NT2/D1 (cell line): ENCODE measurements at regions not wholly inside any gene's neighbourhood (a gene's known extent, or its start where the extent isn't known, plus 50 kb on each side); places are given as distances from the start of the nearest gene placed in this dataset.
"Not testable (repeated sequence)": the region's sequence is repeated elsewhere in the genome, so short reads cannot be mapped to it uniquely, and the experiment has no call there.

Experiments
- DNase-seq: peaks from one replicate; pipeline ENCODE4 v3.0.0-alpha.2; 2011; ENCODE audit warnings: low read depth, low spot score
- H3K27me3 ChIP-seq: 2 replicates; pipeline ENCODE4 v1.6.0; 2011; ENCODE audit warnings: mild to moderate bottlenecking; ENCODE audit not compliant: insufficient read length, insufficient read depth
- H3K36me3 ChIP-seq: 2 replicates; pipeline ENCODE4 v1.6.1; 2011; ENCODE audit warnings: mild to moderate bottlenecking, low read length, mixed read lengths; ENCODE audit not compliant: insufficient read depth, insufficient read length
- H3K4me1 ChIP-seq: 2 replicates; pipeline ENCODE4 v1.5.1; 2011; ENCODE audit not compliant: insufficient read depth, insufficient read length
- H3K4me3 ChIP-seq: 2 replicates; pipeline ENCODE4 v1.5.1; 2011; ENCODE audit warnings: low read depth; ENCODE audit not compliant: insufficient read length
- H3K9ac ChIP-seq: 2 replicates; pipeline ENCODE4 v1.6.0; 2011; ENCODE audit warnings: low read depth; ENCODE audit not compliant: insufficient read length
- H3K9me3 ChIP-seq: 2 replicates; pipeline ENCODE4 v1.5.1; 2011; ENCODE audit warnings: mild to moderate bottlenecking, low read length; ENCODE audit not compliant: insufficient read depth
- SUZ12 ChIP-seq: IDR thresholded peaks from 2 replicates; pipeline ENCODE4 v1.6.1; 2011; ENCODE audit not compliant: insufficient read length, insufficient read depth; ENCODE audit errors: extremely low read depth
- YY1 ChIP-seq: IDR thresholded peaks from 2 replicates; pipeline ENCODE4 v1.6.1; 2011; ENCODE audit not compliant: insufficient read length, insufficient read depth
- ZNF274 ChIP-seq: IDR thresholded peaks from 2 replicates; pipeline ENCODE4 v1.6.1; 2011; ENCODE audit warnings: mild to moderate bottlenecking, low read depth, low read length

DNA sequence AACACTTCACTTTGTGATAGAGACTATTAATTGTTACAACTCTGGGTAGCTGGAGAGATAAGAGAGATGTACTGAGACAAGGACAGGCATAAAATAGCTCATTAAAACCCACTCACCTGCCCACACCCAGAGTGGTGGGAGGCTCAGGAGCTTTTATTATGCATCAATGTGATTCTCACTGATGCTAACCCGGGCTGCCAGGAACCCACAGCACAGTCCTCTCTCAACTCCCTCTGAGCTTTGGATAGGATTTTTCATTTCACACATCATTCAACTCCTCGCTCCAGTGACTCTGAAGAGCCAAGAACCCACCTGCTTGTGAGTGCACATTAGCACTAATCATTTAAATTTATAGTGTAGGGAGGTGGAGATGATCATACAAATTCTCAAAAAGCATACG lies 827.9 kb downstream of the FLRT2 start:
- DNase-seq, result no peak
- no peaks in the 10 kb centered on the region for H3K27me3 ChIP-seq
- H3K4me1 ChIP-seq, result no peaks in the 10 kb centered on the region
- H3K4me3 ChIP-seq, result no peak overlapping the region
- H3K36me3 ChIP-seq, result no peaks in the 10 kb centered on the region
- no peak for TF ChIP-seq ZNF274
- no peak for TF ChIP-seq YY1
- TF ChIP-seq SUZ12, result no peak
- no peak overlapping the region for H3K9ac ChIP-seq
- H3K9me3 ChIP-seq, result no peaks in the 10 kb centered on the region

DNA sequence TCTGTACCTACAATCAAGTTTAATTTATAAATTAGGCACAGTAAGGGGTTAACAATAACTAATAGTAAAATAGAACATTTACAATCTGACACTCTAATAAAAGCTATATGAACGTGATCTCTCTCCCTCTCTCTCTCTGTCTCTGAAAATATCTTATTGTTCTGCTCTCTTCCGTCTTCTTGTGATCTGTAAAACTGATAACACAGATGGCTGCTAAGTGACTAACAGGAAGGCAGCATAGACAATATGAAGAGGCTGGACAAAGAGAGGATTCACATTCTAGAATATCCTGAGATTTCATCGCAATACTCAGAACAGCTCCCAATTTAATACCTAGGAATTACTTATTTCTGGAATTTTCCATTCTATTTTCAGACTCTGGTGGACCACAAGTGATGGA lies 827.2 kb downstream of the FLRT2 start:
- Histone ChIP-seq H3K27me3 (no peaks in the 10 kb centered on the region), H3K4me1 (no peaks in the 10 kb centered on the region), H3K9me3 (no peaks in the 10 kb centered on the region), H3K36me3 (no peaks in the 10 kb centered on the region), H3K9ac (no peak overlapping the region), H3K4me3 (no peak overlapping the region)
- TF ChIP-seq SUZ12 (no peak), ZNF274 (no peak), YY1 (no peak)
- no peak for DNase-seq

DNA sequence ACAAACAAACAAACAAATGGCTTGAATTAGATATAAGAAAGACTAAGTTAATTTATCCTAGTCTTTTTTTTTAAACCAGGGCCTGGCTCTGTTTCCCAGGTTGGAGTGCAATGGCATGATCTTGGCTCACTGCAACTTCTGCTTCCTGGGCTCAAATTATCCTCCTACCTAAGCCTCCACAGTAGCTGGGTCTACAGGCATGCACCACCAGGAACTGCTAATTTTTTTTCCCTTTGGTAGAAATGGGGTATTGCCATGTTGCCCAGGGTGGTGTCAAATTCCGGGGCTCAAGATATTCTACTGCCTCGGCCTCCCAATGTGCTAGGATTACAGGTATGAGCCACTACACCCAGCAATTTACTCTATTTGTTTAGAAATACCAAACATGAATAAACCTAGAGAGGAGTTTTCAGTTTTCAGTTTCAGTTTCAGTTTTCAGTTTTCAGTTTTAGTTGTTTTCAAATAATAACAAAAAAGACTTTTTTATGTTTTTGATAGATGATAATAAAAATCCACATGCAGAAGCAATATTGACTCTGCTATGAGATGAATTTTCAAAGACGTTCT lies 817.0 kb downstream of the FLRT2 start:
- Histone ChIP-seq H3K4me3 (no peak overlapping the region), H3K9ac (no peak overlapping the region), H3K36me3 (no peaks in the 10 kb centered on the region), H3K9me3 (no peaks in the 10 kb centered on the region), H3K4me1 (no peaks in the 10 kb centered on the region), H3K27me3 (no peaks in the 10 kb centered on the region)
- no peak for TF ChIP-seq ZNF274
- TF ChIP-seq SUZ12, result no peak
- TF ChIP-seq YY1, result no peak
- no peak for DNase-seq

DNA sequence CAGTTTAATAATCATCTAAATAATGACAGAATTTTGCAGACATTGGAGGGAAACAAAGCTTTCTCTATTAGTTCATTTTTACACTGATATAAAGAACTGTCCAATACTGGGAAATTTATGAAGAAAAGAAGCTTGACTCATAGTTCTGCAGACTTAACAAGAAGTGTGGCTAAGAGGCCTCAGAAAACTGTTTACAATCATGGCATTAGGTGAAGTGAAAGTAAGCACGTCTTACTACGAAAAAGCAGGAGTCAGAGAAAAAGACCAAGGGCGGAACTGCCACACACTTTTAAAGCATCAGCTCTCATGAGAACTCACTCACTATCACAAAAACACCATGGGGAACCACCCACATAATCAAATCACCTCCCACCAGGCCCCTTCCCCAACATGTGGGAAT lies 804.4 kb downstream of the FLRT2 start:
- no peaks in the 10 kb centered on the region for H3K9me3 ChIP-seq
- no peaks in the 10 kb centered on the region for H3K36me3 ChIP-seq
- DNase-seq, result no peak
- H3K9ac ChIP-seq, result no peak overlapping the region
- no peak overlapping the region for H3K4me3 ChIP-seq
- TF ChIP-seq SUZ12 (no peak), YY1 (no peak)
- no peaks in the 10 kb centered on the region for H3K4me1 ChIP-seq
- H3K27me3 ChIP-seq, result no peaks in the 10 kb centered on the region

DNA sequence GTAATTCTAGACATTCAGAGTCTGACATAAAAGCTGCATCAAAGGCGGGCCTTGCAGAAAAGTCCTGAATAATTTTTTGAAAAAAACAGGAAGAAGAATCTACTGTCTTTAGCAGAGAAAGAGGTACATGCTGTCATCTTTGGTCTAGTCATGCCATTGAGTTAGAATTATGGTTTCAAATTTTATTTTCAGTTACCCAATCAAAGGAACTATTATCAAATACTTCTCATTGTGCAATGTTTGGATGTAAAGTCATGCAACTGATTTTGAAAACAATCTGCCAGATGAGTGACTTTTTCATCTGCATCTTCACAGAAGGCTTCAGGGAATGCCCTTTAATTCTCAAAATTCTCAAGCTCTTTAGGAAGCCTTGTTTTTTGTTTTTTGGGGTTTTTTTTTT lies 803.5 kb downstream of the FLRT2 start:
- Histone ChIP-seq H3K9ac (no peak overlapping the region), H3K36me3 (no peaks in the 10 kb centered on the region), H3K9me3 (no peaks in the 10 kb centered on the region), H3K27me3 (no peaks in the 10 kb centered on the region), H3K4me1 (no peaks in the 10 kb centered on the region), H3K4me3 (no peak overlapping the region)
- no peak for TF ChIP-seq SUZ12
- TF ChIP-seq YY1, result no peak
- TF ChIP-seq ZNF274, result no peak
- DNase-seq, result no peak

DNA sequence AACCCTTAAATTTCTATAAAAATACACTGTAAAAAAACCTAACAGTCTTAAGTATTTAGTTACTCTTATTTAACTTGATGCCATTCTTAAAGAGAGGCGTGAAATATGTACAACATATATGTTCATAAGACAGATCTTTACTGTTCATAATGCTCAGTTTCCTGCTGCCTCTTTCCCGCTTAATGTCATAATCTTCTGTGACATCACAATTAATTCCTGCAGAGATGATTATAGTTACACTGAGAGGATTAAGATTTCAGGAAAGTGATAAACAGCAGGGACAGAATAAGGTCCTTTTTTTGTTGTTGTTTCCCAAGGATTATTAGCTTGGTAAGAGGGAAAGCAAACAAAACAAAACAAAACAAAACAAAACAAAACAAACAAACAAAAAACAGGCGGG lies 801.4 kb downstream of the FLRT2 start:
- no peaks in the 10 kb centered on the region for H3K9me3 ChIP-seq
- H3K9ac ChIP-seq, result no peak overlapping the region
- H3K36me3 ChIP-seq, result no peaks in the 10 kb centered on the region
- H3K4me1 ChIP-seq, result no peaks in the 10 kb centered on the region
- H3K4me3 ChIP-seq, result no peak overlapping the region
- no peaks in the 10 kb centered on the region for H3K27me3 ChIP-seq
- DNase-seq, result no peak
- no peak for TF ChIP-seq SUZ12
- TF ChIP-seq ZNF274, result no peak
- TF ChIP-seq YY1, result no peak

DNA sequence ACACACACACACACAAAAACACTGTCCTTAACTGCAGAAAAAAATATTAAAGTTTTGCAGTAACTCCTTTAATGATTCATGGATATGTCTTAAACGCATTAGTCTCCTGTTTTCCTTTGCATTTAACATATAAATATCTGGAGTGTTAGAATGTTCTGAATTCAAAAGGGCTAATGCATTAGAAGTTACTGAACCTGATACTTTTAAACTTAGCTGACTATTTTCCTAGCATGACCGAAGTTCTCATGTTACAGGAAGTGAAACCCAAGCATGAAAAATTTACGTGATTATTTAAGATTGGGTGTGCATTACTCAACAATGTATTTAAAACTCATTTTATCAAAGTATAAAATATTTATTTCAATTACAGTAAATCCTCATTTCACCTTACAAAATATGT lies 791.2 kb downstream of the FLRT2 start:
- DNase-seq, result no peak
- Histone ChIP-seq H3K36me3 (no peaks in the 10 kb centered on the region), H3K9me3 (no peaks in the 10 kb centered on the region), H3K4me1 (no peaks in the 10 kb centered on the region), H3K4me3 (no peak overlapping the region), H3K9ac (no peak overlapping the region), H3K27me3 (no peaks in the 10 kb centered on the region)
- TF ChIP-seq ZNF274, result no peak
- TF ChIP-seq SUZ12, result no peak
- TF ChIP-seq YY1, result no peak

DNA sequence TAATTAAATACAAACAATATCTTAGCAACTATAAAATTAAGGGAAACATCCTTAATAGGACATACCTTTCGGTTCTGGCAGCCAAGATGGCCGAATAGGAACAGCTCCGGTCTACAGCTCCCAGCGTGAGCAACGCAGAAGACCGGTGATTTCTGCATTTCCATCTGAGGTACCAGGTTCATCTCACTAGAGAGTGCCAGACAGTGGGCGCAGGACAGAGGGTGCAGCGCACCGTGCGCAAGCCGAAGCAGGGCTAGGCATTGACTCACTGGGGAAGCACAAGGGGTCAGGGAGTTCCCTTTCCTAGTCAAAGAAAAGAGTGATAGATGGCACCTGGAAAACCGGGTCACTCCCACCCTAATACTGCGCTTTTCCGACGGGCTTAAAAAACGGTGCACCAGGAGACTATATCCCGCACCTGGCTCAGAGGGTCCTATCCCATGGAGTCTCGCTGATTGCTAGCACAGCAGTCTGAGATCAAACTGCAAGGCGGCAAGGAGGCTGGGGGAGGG lies 782.3 kb downstream of the FLRT2 start:
- H3K4me1 ChIP-seq, H3K36me3 ChIP-seq, H3K9ac ChIP-seq, DNase-seq, H3K9me3 ChIP-seq, H3K4me3 ChIP-seq, H3K27me3 ChIP-seq: not testable (repeated sequence)
